ENCODE measurements at regions not wholly inside any gene's neighbourhood (a gene's known extent, or its start where the extent isn't known, plus 50 kb on each side); places are given as distances from the start of the nearest gene placed in this dataset.

DNA sequence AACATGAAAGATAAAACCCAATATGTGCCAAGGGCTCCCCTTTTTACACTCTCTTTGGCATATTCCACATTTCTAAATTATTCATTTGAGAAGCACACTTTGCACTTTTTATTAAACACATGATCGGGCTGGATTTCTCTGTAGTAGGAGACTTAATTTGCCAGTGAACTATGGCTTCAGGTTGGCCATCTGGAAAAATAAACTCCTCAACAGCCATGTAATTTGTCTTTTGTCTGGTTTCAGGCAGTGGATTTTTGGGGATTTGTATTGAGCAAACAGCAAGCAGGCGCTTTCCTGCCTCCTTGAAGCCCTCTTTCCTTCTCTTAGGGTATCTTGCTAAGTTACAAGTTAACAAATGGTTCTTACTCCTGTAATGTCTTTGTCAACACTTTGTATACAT is 73.0 kb upstream of the DMRTA1 start:
- H3K4me1 ChIP-seq = no peaks in the 10 kb centered on the region
- intact Hi-C loops (cut with DNase I) = no loop called here
- H3K36me3 ChIP-seq = no peaks in the 10 kb centered on the region
- DNase-seq (ENCODE audit: extremely low spot score in 2 of 2) = no peak
- H3K27me3 ChIP-seq = no peaks in the 10 kb centered on the region
- H3K27ac ChIP-seq = no peak overlapping the region
- H3K4me3 ChIP-seq = no peak overlapping the region
- H3K9me3 ChIP-seq = no peaks in the 10 kb centered on the region
- TF ChIP-seq POLR2AphosphoS5 (IDR thresholded peaks at IDR 0.05; ENCODE audit: insufficient read depth in 1 of 2, low read depth in 1 of 2) (no peak), POLR2A (IDR thresholded peaks at IDR 0.05) (no peak), CTCF (IDR thresholded peaks at IDR 0.05) (no peak)

DNA sequence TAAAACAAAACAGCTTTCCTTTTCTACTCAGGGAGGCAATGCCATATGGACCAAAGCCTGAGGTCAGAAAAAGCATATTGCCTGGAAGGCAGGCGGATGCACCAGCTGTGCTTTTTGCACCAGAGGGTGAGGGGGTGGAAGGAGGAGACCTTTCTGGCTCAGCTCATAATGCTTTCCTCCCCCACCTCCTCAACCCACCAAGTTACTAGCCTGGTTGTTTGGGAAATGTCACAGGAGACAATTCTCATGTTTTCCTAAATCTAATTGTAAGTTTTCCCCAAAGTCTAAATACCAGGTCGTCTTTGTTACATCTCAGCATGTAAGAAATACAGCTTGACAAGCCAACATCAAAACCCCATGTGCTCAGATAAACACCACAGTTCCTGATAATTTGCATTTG is 72.6 kb upstream of the DMRTA1 start:
- H3K9me3 ChIP-seq = no peaks in the 10 kb centered on the region
- no peak overlapping the region for H3K4me3 ChIP-seq
- H3K27me3 ChIP-seq = no peaks in the 10 kb centered on the region
- no peaks in the 10 kb centered on the region for H3K4me1 ChIP-seq
- H3K36me3 ChIP-seq = no peaks in the 10 kb centered on the region
- no peak for DNase-seq (ENCODE audit: extremely low spot score in 2 of 2)
- H3K27ac ChIP-seq = no peak overlapping the region
- intact Hi-C loops (cut with DNase I) = no loop called here
- TF ChIP-seq CTCF (IDR thresholded peaks at IDR 0.05) (no peak), POLR2A (IDR thresholded peaks at IDR 0.05) (no peak), POLR2AphosphoS5 (IDR thresholded peaks at IDR 0.05; ENCODE audit: insufficient read depth in 1 of 2, low read depth in 1 of 2) (no peak)

DNA sequence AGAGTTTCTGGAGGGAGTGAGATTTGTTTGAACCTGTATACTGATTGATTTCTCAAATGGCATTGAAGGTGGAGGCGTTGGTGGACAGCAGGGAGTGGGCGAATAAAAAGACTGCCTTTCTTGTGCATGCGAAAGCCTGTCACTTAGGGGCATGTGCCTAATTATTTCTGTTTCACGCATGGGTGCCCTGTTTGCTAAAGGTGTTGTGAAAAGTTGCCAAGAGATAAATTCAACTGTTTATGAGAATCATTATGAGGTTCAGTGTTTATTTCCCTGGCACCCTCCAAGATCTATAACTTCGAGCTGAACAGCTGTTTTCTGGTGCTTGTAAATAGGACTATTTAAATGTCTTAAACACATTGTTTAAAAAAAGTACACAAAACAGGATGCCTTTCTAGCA is 67.4 kb upstream of the DMRTA1 start:
- DNase-seq (ENCODE audit: extremely low spot score in 2 of 2) = no peak
- Histone ChIP-seq H3K9me3 (no peaks in the 10 kb centered on the region), H3K27ac (no peak overlapping the region), H3K4me3 (no peak overlapping the region), H3K36me3 (no peaks in the 10 kb centered on the region), H3K27me3 (no peaks in the 10 kb centered on the region), H3K4me1 (no peaks in the 10 kb centered on the region)
- TF ChIP-seq POLR2A (IDR thresholded peaks at IDR 0.05) (no peak), POLR2AphosphoS5 (IDR thresholded peaks at IDR 0.05; ENCODE audit: insufficient read depth in 1 of 2, low read depth in 1 of 2) (no peak), CTCF (IDR thresholded peaks at IDR 0.05) (no peak)
- intact Hi-C loops (cut with DNase I) = no loop called here

DNA sequence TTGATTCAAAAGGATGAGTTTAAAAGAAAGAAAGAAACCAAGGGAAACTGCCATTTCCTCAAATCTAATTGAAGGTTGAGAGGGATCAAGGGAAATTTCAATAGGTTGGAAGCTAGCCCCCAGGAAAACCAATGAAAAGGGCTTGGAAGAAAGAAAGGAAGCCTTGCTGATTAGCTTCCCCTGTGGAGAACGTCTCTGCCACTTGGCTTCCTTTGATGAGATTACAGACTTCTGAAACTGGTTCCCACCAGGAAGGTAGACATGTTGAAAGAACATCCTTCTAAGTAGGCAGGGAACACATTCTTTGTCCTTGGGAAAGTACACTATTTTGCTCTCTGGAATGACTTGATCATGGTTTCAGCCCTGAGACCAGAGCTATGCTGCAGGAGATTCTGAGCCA is 65.5 kb upstream of the DMRTA1 start:
- no peak overlapping the region for H3K4me3 ChIP-seq
- no peaks in the 10 kb centered on the region for H3K9me3 ChIP-seq
- no peaks in the 10 kb centered on the region for H3K36me3 ChIP-seq
- no peak overlapping the region for H3K27ac ChIP-seq
- intact Hi-C loops (cut with DNase I) = no loop called here
- H3K4me1 ChIP-seq = no peaks in the 10 kb centered on the region
- DNase-seq (ENCODE audit: extremely low spot score in 2 of 2) = no peak
- no peaks in the 10 kb centered on the region for H3K27me3 ChIP-seq
- no peak for TF ChIP-seq POLR2AphosphoS5 (IDR thresholded peaks at IDR 0.05; ENCODE audit: insufficient read depth in 1 of 2, low read depth in 1 of 2)
- no peak for TF ChIP-seq CTCF (IDR thresholded peaks at IDR 0.05)
- TF ChIP-seq POLR2A (IDR thresholded peaks at IDR 0.05) = no peak

GRCh38 chr9:22382331-22382730 is 64.3 kb upstream of the DMRTA1 start:
- no peak for TF ChIP-seq POLR2A (IDR thresholded peaks at IDR 0.05)
- no peak for TF ChIP-seq POLR2AphosphoS5 (IDR thresholded peaks at IDR 0.05; ENCODE audit: insufficient read depth in 1 of 2, low read depth in 1 of 2)
- no peak for TF ChIP-seq CTCF (IDR thresholded peaks at IDR 0.05)
- H3K9me3 ChIP-seq = no peaks in the 10 kb centered on the region
- no peaks in the 10 kb centered on the region for H3K4me1 ChIP-seq
- no peaks in the 10 kb centered on the region for H3K36me3 ChIP-seq
- intact Hi-C loops (cut with DNase I) = no loop called here
- no peak overlapping the region for H3K27ac ChIP-seq
- H3K4me3 ChIP-seq = no peak overlapping the region
- DNase-seq (ENCODE audit: extremely low spot score in 2 of 2) = no peak
- H3K27me3 ChIP-seq = no peaks in the 10 kb centered on the region
